Ishikawa (cell line): ENCODE measurements at regions not wholly inside any gene's neighbourhood (a gene's known extent, or its start where the extent isn't known, plus 50 kb on each side); places are given as distances from the start of the nearest gene placed in this dataset.

ENCODE experiments used
- CEBPB ChIP-seq: IDR thresholded peaks from 2 replicates; pipeline ENCODE4 v1.6.1; 2012
- CREB1 ChIP-seq: IDR thresholded peaks from 2 replicates; pipeline ENCODE4 v1.6.1; 2012; ENCODE audit warnings: low read depth
- EGR1 ChIP-seq: IDR thresholded peaks from 2 replicates; pipeline ENCODE4 v1.6.1; 2012
- EP300 ChIP-seq: IDR thresholded peaks from 2 replicates; pipeline ENCODE4 v1.6.1; 2012; ENCODE audit warnings: borderline replicate concordance
- FOXM1 ChIP-seq: IDR thresholded peaks from 2 replicates; pipeline ENCODE4 v1.6.1; 2012; ENCODE audit warnings: low read depth, borderline replicate concordance
- NFIC ChIP-seq: IDR thresholded peaks from 2 replicates; pipeline ENCODE4 v1.6.1; 2012
- RAD21 ChIP-seq: IDR thresholded peaks from 2 replicates; pipeline ENCODE4 v1.6.1; 2012; ENCODE audit warnings: low read depth
- REST ChIP-seq: IDR thresholded peaks from 2 replicates; pipeline ENCODE4 v1.6.1; 2012; ENCODE audit warnings: low read depth, mild to moderate bottlenecking
- TAF1 ChIP-seq: IDR thresholded peaks from 2 replicates; pipeline ENCODE4 v1.6.1; 2012; ENCODE audit warnings: low read depth, mild to moderate bottlenecking
- TCF12 ChIP-seq: IDR thresholded peaks from 2 replicates; pipeline ENCODE4 v1.6.1; 2012; ENCODE audit warnings: low read depth
- TEAD4 ChIP-seq: IDR thresholded peaks from 2 replicates; pipeline ENCODE4 v1.6.1; 2012
- USF1 ChIP-seq: IDR thresholded peaks from 2 replicates; pipeline ENCODE4 v1.6.1; 2012
- YY1 ChIP-seq: IDR thresholded peaks from 2 replicates; pipeline ENCODE4 v1.6.1; 2012; ENCODE audit warnings: low read depth
- ZBTB7A ChIP-seq: IDR thresholded peaks from 2 replicates; pipeline ENCODE4 v1.6.1; 2012; ENCODE audit warnings: low read depth
- TF ChIP-seq, protein P1 (sequence below): IDR thresholded peaks from 2 replicates; pipeline ENCODE4 v1.6.1; 2012

GRCh38 chr2:226403369-226403768 is 396.3 kb downstream of the IRS1 start:
- TF ChIP-seq TCF12 (no peak), EP300 (no peak), FOXM1 (no peak), TEAD4 (no peak), CEBPB (no peak), RAD21 (no peak)

- TF ChIP-seq REST (no peak), RAD21 (no peak), USF1 (no peak), TCF12 (no peak), EP300 (no peak)
- TF ChIP-seq, protein P1, sequence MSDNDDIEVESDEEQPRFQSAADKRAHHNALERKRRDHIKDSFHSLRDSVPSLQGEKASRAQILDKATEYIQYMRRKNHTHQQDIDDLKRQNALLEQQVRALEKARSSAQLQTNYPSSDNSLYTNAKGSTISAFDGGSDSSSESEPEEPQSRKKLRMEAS, result no peak
Measured at GRCh38 chr2:226399006-226399405, 400.6 kb downstream of the IRS1 start.

GRCh38 chr2:226398580-226398979 is 401.0 kb downstream of the IRS1 start:
- TF ChIP-seq FOXM1 (no peak), CREB1 (no peak), REST (no peak), NFIC (no peak), ZBTB7A (no peak), CEBPB (no peak), EP300 (no peak), TCF12 (no peak), RAD21 (no peak), USF1 (no peak), EGR1 (no peak), YY1 (no peak), TAF1 (no peak), TEAD4 (no peak)
- TF ChIP-seq, protein P1, result no peak

DNA sequence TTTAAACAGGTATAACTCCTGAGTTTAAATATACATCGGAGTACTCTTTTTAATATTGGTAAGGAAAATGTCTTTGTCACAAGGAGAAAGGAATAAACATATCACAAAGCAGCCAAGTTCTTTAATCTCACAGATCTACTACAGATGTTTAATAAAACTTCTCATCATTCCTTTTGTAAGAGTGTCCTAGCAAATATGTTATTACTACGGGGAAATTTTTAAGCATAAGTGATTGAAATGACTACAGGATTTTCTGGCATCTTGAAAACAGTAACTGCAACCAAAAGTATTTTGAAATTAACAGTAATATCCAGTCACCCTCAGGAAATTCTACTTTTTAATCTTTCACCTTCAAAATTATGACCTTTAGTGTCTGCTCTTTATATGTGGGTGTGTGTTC is 403.1 kb downstream of the IRS1 start:
- TF ChIP-seq REST (no peak), YY1 (no peak), TCF12 (no peak), EGR1 (no peak)

- no peak for TF ChIP-seq ZBTB7A
- no peak for TF ChIP-seq USF1
- no peak for TF ChIP-seq EP300
- TF ChIP-seq, protein P1, result no peak
- TF ChIP-seq RAD21, result no peak
- TF ChIP-seq YY1, result no peak
- no peak for TF ChIP-seq TCF12
- TF ChIP-seq REST, result no peak
- no peak for TF ChIP-seq TEAD4
- TF ChIP-seq CREB1, result no peak
- no peak for TF ChIP-seq CEBPB
- no peak for TF ChIP-seq NFIC
Measured at GRCh38 chr2:226387499-226387942, 412.1 kb downstream of the IRS1 start.
